ENCODE measurements at regions not wholly inside any gene's neighbourhood (a gene's known extent, or its start where the extent isn't known, plus 50 kb on each side); places are given as distances from the start of the nearest gene placed in this dataset.

DNA sequence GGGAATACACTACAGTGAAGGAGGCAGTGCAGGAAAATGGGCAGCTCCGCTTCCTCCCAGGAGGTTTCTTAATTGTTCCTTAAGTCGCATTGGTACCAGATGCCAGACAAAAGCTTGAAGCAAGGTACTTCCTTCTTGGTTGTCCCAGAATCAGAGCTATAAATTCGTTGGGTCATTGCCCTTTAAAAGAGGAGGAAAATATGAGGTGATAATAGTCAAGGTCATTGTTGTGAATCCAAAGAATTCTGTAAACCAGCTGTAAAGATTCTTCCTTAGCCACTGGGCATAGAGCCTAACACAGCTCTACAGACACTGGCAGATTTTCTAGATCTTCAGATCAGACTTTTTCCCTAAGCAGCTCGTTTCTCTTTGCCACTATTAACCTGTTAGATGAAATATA is 444.1 kb upstream of the TLE4 start:
- CTCF ChIA-PET = no interaction called here
- DNase-seq (ENCODE audit: extremely low spot score) = no peak
- TF ChIP-seq FOXK2 (IDR thresholded peaks at IDR 0.05) (no peak), LEF1 (IDR thresholded peaks at IDR 0.05; ENCODE audit: borderline replicate concordance) (no peak), FOXM1 (IDR thresholded peaks at IDR 0.05; ENCODE audit: borderline replicate concordance) (no peak), ARNT (IDR thresholded peaks at IDR 0.05) (no peak), BHLHE40 (IDR thresholded peaks at IDR 0.05; ENCODE audit: borderline replicate concordance) (no peak), NFRKB (IDR thresholded peaks at IDR 0.05) (no peak), SP1 (IDR thresholded peaks at IDR 0.05) (no peak), TARDBP (IDR thresholded peaks at IDR 0.05) (no peak), SUZ12 (IDR thresholded peaks at IDR 0.05) (no peak), FOXA1 (IDR thresholded peaks at IDR 0.05) (no peak), ZNF384 (IDR thresholded peaks at IDR 0.05) (no peak), CTBP1 (IDR thresholded peaks at IDR 0.05; ENCODE audit: borderline replicate concordance) (no peak), HDGF (IDR thresholded peaks at IDR 0.05; ENCODE audit: borderline replicate concordance) (no peak), L3MBTL2 (conservative IDR thresholded peaks at IDR 0.05) (no peak), ELF4 (IDR thresholded peaks at IDR 0.05) (no peak)
- TF ChIP-seq, protein P1, sequence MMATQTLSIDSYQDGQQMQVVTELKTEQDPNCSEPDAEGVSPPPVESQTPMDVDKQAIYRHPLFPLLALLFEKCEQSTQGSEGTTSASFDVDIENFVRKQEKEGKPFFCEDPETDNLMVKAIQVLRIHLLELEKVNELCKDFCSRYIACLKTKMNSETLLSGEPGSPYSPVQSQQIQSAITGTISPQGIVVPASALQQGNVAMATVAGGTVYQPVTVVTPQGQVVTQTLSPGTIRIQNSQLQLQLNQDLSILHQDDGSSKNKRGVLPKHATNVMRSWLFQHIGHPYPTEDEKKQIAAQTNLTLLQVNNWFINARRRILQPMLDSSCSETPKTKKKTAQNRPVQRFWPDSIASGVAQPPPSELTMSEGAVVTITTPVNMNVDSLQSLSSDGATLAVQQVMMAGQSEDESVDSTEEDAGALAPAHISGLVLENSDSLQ (IDR thresholded peaks at IDR 0.05) = no peak
- POLR2A ChIA-PET = no interaction called here

DNA sequence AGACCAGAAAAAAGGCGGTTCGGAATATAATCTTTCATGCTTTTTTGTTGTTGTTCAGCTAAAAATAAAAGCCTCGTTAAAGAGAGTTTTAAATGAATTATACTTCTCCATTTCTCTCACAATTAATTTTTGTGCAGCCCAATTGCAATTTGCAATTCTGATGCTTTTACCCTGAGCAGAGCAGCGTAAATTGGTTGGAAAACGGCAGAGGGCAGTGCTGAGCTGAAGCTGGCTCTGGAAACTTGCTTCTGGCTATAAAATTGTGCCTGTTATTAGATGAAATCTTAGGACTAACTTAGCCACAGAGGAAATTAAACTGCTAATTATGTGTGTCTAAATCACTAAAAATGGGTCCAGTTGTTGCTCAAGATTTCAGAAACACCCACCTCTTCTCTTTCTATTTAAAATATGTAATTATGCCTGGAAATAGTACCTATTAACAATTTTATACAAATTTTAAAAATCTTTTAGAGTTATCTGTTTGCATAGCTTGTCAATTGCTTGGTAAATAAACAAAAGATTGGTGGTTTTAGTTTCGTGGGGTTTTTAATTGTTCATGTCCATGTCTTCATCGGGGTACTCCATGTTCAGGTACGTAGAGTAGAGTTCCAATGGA is 441.8 kb upstream of the TLE4 start:
- peak; percentile 58 for DNase-seq (ENCODE audit: extremely low spot score)
- TF ChIP-seq SP1 (IDR thresholded peaks at IDR 0.05) (no peak), FOXK2 (IDR thresholded peaks at IDR 0.05) (no peak), TARDBP (IDR thresholded peaks at IDR 0.05) (no peak), FOXA1 (IDR thresholded peaks at IDR 0.05) (no peak), FOXM1 (IDR thresholded peaks at IDR 0.05; ENCODE audit: borderline replicate concordance) (no peak), SUZ12 (IDR thresholded peaks at IDR 0.05) (no peak), BHLHE40 (IDR thresholded peaks at IDR 0.05; ENCODE audit: borderline replicate concordance) (no peak), L3MBTL2 (conservative IDR thresholded peaks at IDR 0.05) (no peak), NFRKB (IDR thresholded peaks at IDR 0.05) (no peak), ELF4 (IDR thresholded peaks at IDR 0.05) (no peak)
- TF ChIP-seq, protein P1 (IDR thresholded peaks at IDR 0.05) = no peak
- CTCF ChIA-PET = interaction anchor here (0.6 to 1.0 kb wide), 2 partner anchors 127 to 519 kb away, joined by 3 to 5 read pairs; no protein-coding TSS in a partner anchor
- POLR2A ChIA-PET = no interaction called here

DNA sequence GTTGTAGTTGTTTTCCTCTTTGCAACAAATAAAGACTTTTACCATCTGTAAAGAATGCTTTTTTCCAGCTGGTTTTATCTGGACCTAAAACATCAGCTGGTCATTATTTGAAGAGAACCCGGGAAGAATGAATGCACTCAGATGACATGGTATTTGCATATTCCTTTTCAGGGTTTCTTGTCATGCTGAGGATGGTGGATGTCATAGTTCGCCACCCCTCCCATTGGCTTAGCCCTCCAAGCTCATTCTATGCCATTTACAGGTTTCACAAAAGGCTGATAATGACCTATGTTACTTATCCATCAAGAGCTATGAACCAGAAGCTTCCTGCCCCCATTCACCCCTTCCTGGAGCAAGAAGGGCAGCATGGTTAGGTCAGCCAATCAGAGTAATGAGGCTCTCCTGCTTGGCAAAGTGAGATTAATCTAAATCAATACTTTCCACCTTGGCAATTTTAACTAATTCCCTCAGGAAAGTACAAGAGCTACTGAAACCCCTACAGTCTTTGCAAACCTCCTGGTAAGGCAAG is 440.5 kb upstream of the TLE4 start:
- CTCF ChIA-PET = no interaction called here
- POLR2A ChIA-PET = no interaction called here
- TF ChIP-seq ZNF384 (IDR thresholded peaks at IDR 0.05) (no peak), CTBP1 (IDR thresholded peaks at IDR 0.05; ENCODE audit: borderline replicate concordance) (no peak), FOXM1 (IDR thresholded peaks at IDR 0.05; ENCODE audit: borderline replicate concordance) (no peak)
- no peak for DNase-seq (ENCODE audit: extremely low spot score)

DNA sequence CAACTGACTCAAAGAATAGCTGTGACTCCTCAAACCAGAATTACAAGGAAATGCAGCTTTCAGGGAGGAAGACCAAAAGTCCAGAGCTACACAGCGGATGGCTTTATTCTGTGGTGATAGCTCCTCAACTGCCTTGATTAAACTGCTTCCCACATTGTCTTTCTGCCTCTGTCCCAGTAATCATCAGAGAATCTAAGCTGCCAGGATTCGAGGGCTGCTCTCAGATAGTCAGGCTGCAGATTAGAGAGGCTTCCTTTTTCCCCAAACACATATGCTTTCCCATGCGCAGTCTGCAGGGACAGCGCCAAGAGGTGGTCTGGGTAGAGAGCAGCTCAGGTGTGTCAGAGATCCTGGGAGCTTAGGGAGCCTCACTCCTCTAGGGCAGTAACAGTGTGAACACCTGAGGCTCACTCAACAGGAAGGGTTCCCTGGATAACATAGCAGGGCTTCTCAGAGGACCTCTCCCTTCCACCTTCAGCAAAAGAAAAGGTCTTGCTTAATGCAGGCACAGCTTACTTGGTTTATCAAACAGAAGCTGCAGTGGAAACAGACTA is 439.9 kb upstream of the TLE4 start:
- TF ChIP-seq BHLHE40 (IDR thresholded peaks at IDR 0.05; ENCODE audit: borderline replicate concordance) = no peak
- CTCF ChIA-PET = no interaction called here
- DNase-seq (ENCODE audit: extremely low spot score) = no peak
- POLR2A ChIA-PET = no interaction called here

DNA sequence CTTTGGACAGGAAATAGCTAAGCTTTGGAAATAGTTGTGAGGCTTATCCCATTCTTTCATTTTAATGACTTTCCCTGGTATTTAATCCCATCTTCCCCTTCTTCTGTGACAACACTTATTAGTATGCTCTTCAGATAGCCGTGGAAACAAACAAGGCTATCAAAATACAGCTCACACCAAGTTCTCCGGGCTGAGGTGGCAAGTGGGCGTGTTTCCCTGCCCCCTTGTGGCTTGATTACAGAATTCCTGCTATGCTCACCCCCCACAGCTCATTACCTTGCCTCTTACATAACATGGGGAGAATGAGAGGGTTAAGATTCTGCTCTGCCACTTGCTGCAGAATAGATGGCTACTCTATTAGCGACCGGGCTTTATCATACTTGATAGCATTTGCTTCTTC is 437.1 kb upstream of the TLE4 start:
- CTCF ChIA-PET = interaction anchor here (0.8 to 2.0 kb wide), 2 partner anchors 120 to 727 kb away, joined by 3 to 9 read pairs; no protein-coding TSS in a partner anchor

More for the DNA sequence above, 437.1 kb upstream of the TLE4 start:
- peak; percentile 42 for DNase-seq (ENCODE audit: extremely low spot score)
- POLR2A ChIA-PET = no interaction called here
- TF ChIP-seq SP1 (IDR thresholded peaks at IDR 0.05) (no peak), SUZ12 (IDR thresholded peaks at IDR 0.05) (no peak), NFRKB (IDR thresholded peaks at IDR 0.05) (no peak), TARDBP (IDR thresholded peaks at IDR 0.05) (no peak), ELF4 (IDR thresholded peaks at IDR 0.05) (no peak), HDGF (IDR thresholded peaks at IDR 0.05; ENCODE audit: borderline replicate concordance) (no peak), LEF1 (IDR thresholded peaks at IDR 0.05; ENCODE audit: borderline replicate concordance) (no peak), L3MBTL2 (conservative IDR thresholded peaks at IDR 0.05) (no peak), FOXM1 (IDR thresholded peaks at IDR 0.05; ENCODE audit: borderline replicate concordance) (no peak), FOXK2 (IDR thresholded peaks at IDR 0.05) (no peak), ARNT (IDR thresholded peaks at IDR 0.05) (no peak)
- TF ChIP-seq, protein P1 (IDR thresholded peaks at IDR 0.05) = no peak
